K562 (cell line): ENCODE measurements at regions not wholly inside any gene's neighbourhood (a gene's known extent, or its start where the extent isn't known, plus 50 kb on each side); places are given as distances from the start of the nearest gene placed in this dataset.

Experiments
- ATAC-seq: fragments of 200-7000 bp; cut with Tn5 transposase; 3 replicates; pipeline ENCODE4 v1.9.1; 2020; ENCODE audit warnings: moderate library complexity
- BruUV-seq: library from RNA; stranded (reverse); fragments of 400-500 nt; replicated peaks from 2 replicates; lab custom pipeline; 2021; lab: Mats Ljungman, UMichigan
- CTCF ChIA-PET: fragments of 300-600 bp; formaldehyde crosslinking; extraction: SDS; loops from one replicate; lab custom pipeline; 2021; ENCODE audit warnings: low intra/inter-chr PET ratio; lab: Yijun Ruan, JAX
- POLR2A ChIA-PET: fragments of 300-600, 350-650 bp; sonication (Branson Sonifier 250); formaldehyde crosslinking; extraction: SDS; loops from one replicate; lab custom pipeline; 2021; ENCODE audit warnings: antibody characterized with exemption, inconsistent platforms; lab: Yijun Ruan, JAX
- DNase-seq, 4 experiments: peaks; one replicate each; pipeline versions ENCODE4 v3.0.0 to v3.0.0-alpha.2; 2011 to 2018; ENCODE audit warnings: low spot score in 3 of 4, mixed read lengths in 3 of 4; ENCODE audit errors: extremely low read depth in 1 of 4
- FAIRE-seq: peaks from 2 replicates; lab custom pipeline; 2011; peaks lifted over from hg19 to GRCh38; lab: Jason Lieb, UNC
- H2AFZ ChIP-seq: 2 replicates; pipeline ENCODE4 v1.6.0; 2011; ENCODE audit warnings: low read depth, low read length, control low read depth, inconsistent platforms
- H3K27ac ChIP-seq: fragments of 200-600 bp; 3 replicates; pipeline ENCODE4 v1.8.0; 2011; ENCODE audit warnings: low read depth, mild to moderate bottlenecking, control low read depth, inconsistent platforms, low read length, moderate library complexity, mixed read lengths; ENCODE audit errors: extremely low read depth
- H3K27me3 ChIP-seq, 2 experiments: fragments of 300-600 bp in 1 of 2; 2 replicates in 1 of 2; 3 replicates in 1 of 2; pipeline versions ENCODE4 v1.6.0 to v1.8.0; 2011; ENCODE audit warnings: inconsistent platforms in 2 of 2, low read length in 2 of 2, mild to moderate bottlenecking in 1 of 2, mixed read lengths in 1 of 2, moderate library complexity in 1 of 2; ENCODE audit not compliant: control insufficient read depth in 2 of 2, insufficient read depth in 2 of 2
- H3K36me3 ChIP-seq: fragments of 300-600 bp; 3 replicates; pipeline ENCODE4 v1.8.0; 2011; ENCODE audit warnings: mild to moderate bottlenecking, low read length, inconsistent platforms; ENCODE audit not compliant: control insufficient read depth, insufficient read depth
- H3K4me1 ChIP-seq, 2 experiments: fragments of 200-600 bp in 1 of 2; replicated peaks in 1 of 2; 2 replicates in 1 of 2; 3 replicates in 1 of 2; pipeline versions ENCODE4 v1.5.1 to v1.8.0; 2011; ENCODE audit warnings: inconsistent platforms in 2 of 2, low read length in 2 of 2, mild to moderate bottlenecking in 1 of 2, mixed read lengths in 1 of 2, moderate library complexity in 1 of 2; ENCODE audit not compliant: control insufficient read depth in 2 of 2, insufficient read depth in 2 of 2
- H3K4me2 ChIP-seq: 2 replicates; pipeline ENCODE4 v1.6.1; 2011; ENCODE audit warnings: low read length, control low read depth, inconsistent platforms, mixed read lengths; ENCODE audit not compliant: insufficient read depth
- H3K4me3 ChIP-seq: fragments of 200-600 bp; sonication (generic), shearing (Covaris generic); 2 replicates; pipeline ENCODE4 v1.5.1; 2016; ENCODE audit warnings: control low read depth, inconsistent platforms
- H3K79me2 ChIP-seq: fragments of 200-600 bp; 3 replicates; pipeline ENCODE4 v1.8.0; 2011; ENCODE audit warnings: low read length, inconsistent platforms; ENCODE audit not compliant: control insufficient read depth, insufficient read depth
- H3K9ac ChIP-seq, 2 experiments: 2 replicates each; pipeline versions ENCODE4 v1.6.0 to v1.6.1; 2011; ENCODE audit warnings: low read depth in 2 of 2, low read length in 2 of 2, control low read depth in 1 of 2, inconsistent platforms in 1 of 2, mild to moderate bottlenecking in 1 of 2, mixed read lengths in 1 of 2; ENCODE audit not compliant: insufficient read depth in 1 of 2
- H3K9me1 ChIP-seq: one replicate; pipeline ENCODE4 v1.6.0; 2011; ENCODE audit warnings: inconsistent platforms, mild to moderate bottlenecking, low read length, moderate library complexity; ENCODE audit not compliant: control insufficient read depth, insufficient read depth
- H3K9me3 ChIP-seq: replicated peaks from 2 replicates; pipeline ENCODE4 v1.5.1; 2011; ENCODE audit warnings: low read depth, low read length, inconsistent platforms; ENCODE audit not compliant: control insufficient read depth, insufficient read depth
- H4K20me1 ChIP-seq: replicated peaks from 2 replicates; pipeline ENCODE4 v1.6.1; 2011; ENCODE audit warnings: low read length, inconsistent platforms, mixed read lengths; ENCODE audit not compliant: control insufficient read depth, insufficient read depth
- HNRNPL ChIP-seq: fragments of 200-400 bp; formaldehyde crosslinking; IDR thresholded peaks from 2 replicates; pipeline ENCODE4 v1.6.1; 2017; ENCODE audit warnings: low read depth, mild to moderate bottlenecking, low read length
- MXI1 ChIP-seq: IDR thresholded peaks from 2 replicates; pipeline ENCODE4 v1.6.1; 2011; ENCODE audit warnings: low read depth, mild to moderate bottlenecking, improper control_type of control experiment, low read length
- NFIC ChIP-seq: fragments of 450-650 bp; IDR thresholded peaks from 2 replicates; pipeline ENCODE4 v1.6.1; 2017; ENCODE audit warnings: mild to moderate bottlenecking, inconsistent platforms
- PML ChIP-seq: IDR thresholded peaks from 2 replicates; pipeline ENCODE4 v1.6.1; 2012; ENCODE audit warnings: low read length, inconsistent platforms
- ZNF354B ChIP-seq: fragments of 250-450 bp; sonication (Bioruptor Pico); IDR thresholded peaks from 2 replicates; pipeline ENCODE4 v1.4.0; 2020
- ZNF778 ChIP-seq: fragments of 450-650 bp; formaldehyde crosslinking; IDR thresholded peaks from 2 replicates; pipeline ENCODE4 v1.4.0; 2020; ENCODE audit warnings: mild to moderate bottlenecking, moderate library complexity
- WGBS: fragments of 100-300 bp; shearing (Covaris generic); methylation state at CpG from one replicate; pipeline ENCODE4 v1.1.6; 2016; ENCODE audit warnings: low coverage, mixed read lengths; ENCODE audit not compliant: insufficient coverage; ENCODE audit errors: missing lambda C conversion rate; 5-methylcytosine and 5-hydroxymethylcytosine counted together
- in situ Hi-C: fragments of 300-500 bp; cut with MboI; formaldehyde crosslinking; loops from 4 replicates; pipeline ENCODE4 v1.15.0; 2018; ENCODE audit warnings: inconsistent platforms, mixed read lengths
- intact Hi-C: fragments of 100-400 bp; cut with micrococcal nuclease; formaldehyde crosslinking; loops from 2 replicates; pipeline ENCODE4 v1.14.2; 2022

DNA sequence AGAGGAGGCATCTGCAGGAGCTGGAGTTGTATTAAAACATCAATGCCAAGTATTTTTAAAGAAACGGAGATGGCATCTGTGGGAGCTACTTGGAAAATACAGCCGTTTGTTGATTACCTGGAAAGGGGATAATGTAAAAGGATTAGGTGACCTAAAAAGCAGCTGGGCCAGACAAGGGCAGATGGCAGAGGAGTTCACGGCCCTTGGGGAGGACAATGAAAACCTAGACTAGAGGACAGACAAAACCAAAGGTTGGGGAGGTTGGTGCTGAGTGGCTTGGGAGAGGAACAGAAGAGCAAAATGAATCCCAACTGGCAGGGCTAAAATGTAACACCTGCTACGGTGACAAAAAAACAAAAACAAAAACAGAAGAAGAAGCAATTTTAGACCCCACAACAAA lies 260.5 kb upstream of the JARID2 start:
- ATAC-seq (no peak; the same call in 2 of the 3 replicates), FAIRE-seq (no peak), DNase-seq (no peak)
- in situ Hi-C loops, result no loop called here
- intact Hi-C loops, result no loop called here
- CTCF ChIA-PET, result no interaction called here
- H3K4me2 ChIP-seq, result no peak overlapping the region
- no peak overlapping the region for H3K4me3 ChIP-seq
- no peaks in the 10 kb centered on the region for H3K36me3 ChIP-seq
- no peaks in the 10 kb centered on the region for H3K9me1 ChIP-seq
- no peaks in the 10 kb centered on the region; the same call in 1 of the 2 replicates for H3K9me3 ChIP-seq
- POLR2A ChIA-PET, result interaction anchor here (1.1 to 1.2 kb wide), 2 partner anchors 9 to 11 kb away, joined by 5 to 6 read pairs; no protein-coding TSS in a partner anchor
- H2AFZ ChIP-seq, result no peak overlapping the region
- TF ChIP-seq NFIC (no peak), HNRNPL (no peak), ZNF778 (CRISPR knock-in tag) (no peak), PML (no peak)
- H3K79me2 ChIP-seq, result no peaks in the 10 kb centered on the region
- H3K27me3 ChIP-seq, result no peaks in the 10 kb centered on the region
- BruUV-seq, result no TSS peak
- H3K27ac ChIP-seq, result no peak overlapping the region
- 39% methylated on average over 4 of the region's 4 CpGs for WGBS
- H4K20me1 ChIP-seq, result no peaks in the 10 kb centered on the region
- H3K4me1 ChIP-seq, result peaks cover 4 to 10% of the 10 kb centered on the region in 2 experiments; a peak in 4 of 5 replicates
- H3K9ac ChIP-seq, result no peak overlapping the region

DNA sequence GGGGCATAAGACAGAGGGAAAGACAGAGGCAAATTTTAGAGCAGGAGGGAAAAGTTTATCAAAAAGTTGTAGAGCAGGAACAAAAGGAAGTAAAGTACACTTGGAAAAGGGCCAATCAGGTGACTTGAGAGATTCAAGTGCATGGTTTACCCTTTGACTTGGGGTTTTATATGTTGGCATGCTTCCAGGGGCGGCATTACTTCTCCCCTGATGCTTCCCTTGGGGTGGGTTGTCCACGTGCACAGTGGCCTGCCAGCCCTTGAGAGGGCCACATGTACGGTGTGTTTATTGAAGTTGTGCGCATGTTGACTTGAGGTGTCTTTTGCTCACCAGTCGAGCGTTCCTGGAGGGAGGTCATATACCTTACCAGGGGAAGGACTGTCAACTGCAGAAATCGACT lies 259.5 kb upstream of the JARID2 start:
- no peak for ATAC-seq
- H3K9ac ChIP-seq, result no peak overlapping the region
- in situ Hi-C loops (no loop called here), intact Hi-C loops (no loop called here)
- H3K27me3 ChIP-seq, result no peaks in the 10 kb centered on the region
- CTCF ChIA-PET, result no interaction called here
- BruUV-seq, result no TSS peak
- H3K27ac ChIP-seq, result no peak overlapping the region
- H3K79me2 ChIP-seq, result no peaks in the 10 kb centered on the region
- no peak for FAIRE-seq
- 70% methylated on average over 7 of the region's 7 CpGs for WGBS
- no peak for DNase-seq
- H4K20me1 ChIP-seq, result no peaks in the 10 kb centered on the region
- peaks cover 4 to 10% of the 10 kb centered on the region in 2 experiments; a peak in 4 of 5 replicates for H3K4me1 ChIP-seq
- H3K36me3 ChIP-seq, result no peaks in the 10 kb centered on the region
- H3K4me3 ChIP-seq, result no peak overlapping the region
- TF ChIP-seq ZNF354B (CRISPR knock-in tag) (no peak), MXI1 (no peak), NFIC (peak; percentile 80)
- TF ChIP-seq, all 486 proteins: peak for 1
- Histone ChIP-seq H3K9me1 (no peaks in the 10 kb centered on the region), H2AFZ (no peak overlapping the region), H3K9me3 (no peaks in the 10 kb centered on the region; the same call in 1 of the 2 replicates), H3K4me2 (no peak overlapping the region)
- POLR2A ChIA-PET, result no interaction called here
